ENCODE measurements at regions not wholly inside any gene's neighbourhood (a gene's known extent, or its start where the extent isn't known, plus 50 kb on each side); places are given as distances from the start of the nearest gene placed in this dataset.
A peak's percentile ranks its signal among the peaks of the same experiment; 100 is the strongest.

DNA sequence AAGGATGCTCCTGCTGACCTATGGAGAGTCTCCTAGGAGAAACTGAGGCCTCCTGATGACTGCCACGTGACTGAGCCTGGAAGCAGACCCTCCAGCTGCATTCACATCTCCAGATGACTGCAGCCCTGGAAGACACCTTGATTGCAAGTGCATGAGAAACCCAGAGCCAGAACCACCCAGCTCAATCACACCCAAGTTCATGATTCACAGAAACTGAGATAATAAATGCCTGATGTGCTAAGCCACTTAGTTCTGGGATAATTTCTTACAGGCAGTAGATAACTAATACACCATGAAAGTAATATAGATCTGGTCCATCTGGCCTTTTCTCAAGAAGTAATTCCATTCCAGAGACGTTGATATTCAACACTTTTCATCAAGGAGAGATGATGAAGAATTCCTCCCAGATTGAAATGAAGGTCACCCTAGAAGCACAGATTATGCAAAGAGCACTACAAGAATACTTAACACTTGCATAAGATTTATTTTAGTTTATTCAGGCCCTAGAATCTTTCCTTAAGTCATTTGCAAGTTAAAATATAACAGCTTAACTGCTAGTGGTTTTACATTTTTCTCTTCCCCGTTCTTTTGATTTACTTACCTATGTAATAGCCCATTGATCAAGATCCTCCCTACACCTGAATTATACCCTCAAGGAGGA lies 208.2 kb upstream of the INHBA start:
- no peak for DNase-seq

DNA sequence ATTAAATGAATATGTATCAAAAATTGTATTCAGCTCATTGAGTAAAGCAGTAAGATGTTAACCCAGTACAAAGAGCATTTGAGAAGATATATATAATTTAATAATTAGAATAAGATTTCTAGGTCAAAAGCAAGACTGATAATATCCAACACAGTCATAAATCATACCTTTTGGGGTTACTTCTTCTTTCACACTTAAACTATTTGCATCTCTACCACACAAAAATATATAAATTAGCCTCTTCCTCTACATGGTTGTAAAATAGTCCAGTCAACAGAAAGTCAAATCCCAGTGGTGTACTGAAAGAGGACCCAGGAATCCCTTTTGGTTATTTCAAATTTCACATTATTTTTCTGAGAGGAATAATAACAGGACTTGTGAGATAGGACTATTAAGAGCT lies 204.6 kb upstream of the INHBA start:
- no peak for DNase-seq

DNA sequence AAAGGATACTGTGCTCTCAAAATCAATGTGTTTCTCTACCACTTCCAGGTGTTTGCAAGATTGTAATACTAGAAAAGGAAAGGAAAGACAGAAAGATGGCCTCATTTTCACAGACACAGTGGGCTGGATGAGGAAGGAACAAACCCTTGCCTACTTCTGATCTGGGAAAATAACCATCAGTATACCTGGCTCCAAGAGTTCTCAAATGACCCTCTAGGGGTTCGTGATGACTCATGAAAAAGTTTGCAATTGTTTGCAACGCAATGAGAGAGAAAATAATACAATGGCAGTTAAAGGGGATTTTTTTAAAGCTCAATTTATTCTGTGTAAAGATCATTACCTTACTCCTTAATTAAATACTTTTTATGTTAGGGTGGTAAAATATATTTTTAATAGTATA lies 197.6 kb upstream of the INHBA start:
- DNase-seq: no peak

DNA sequence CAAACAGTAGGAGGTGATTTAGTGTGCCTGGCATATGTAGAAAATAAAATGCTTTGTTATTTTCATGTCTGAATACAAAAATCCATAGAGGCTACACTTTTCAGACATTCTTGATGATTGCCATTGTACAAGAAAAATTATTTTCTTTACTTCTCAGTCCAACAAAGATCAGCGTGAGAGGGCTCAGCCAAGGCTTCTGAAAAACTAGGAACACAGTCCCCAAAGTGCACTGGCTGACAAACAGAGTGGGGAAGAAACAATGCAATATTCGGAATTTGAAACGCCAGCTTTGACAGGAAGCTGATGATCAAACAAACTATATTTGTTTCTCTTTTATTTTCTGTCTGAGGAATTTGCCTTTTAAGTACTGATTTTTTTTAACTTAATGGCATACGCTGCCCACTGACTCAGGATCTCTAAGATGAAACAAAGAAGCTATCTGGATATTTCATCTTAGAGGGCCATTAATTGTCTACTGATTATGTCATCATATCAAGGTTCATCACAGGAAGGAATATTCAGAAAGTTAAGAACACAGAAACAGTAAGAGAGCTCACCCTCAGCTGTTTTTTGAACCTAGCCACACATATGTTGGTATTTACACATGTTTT lies 197.0 kb upstream of the INHBA start:
- no peak for DNase-seq

DNA sequence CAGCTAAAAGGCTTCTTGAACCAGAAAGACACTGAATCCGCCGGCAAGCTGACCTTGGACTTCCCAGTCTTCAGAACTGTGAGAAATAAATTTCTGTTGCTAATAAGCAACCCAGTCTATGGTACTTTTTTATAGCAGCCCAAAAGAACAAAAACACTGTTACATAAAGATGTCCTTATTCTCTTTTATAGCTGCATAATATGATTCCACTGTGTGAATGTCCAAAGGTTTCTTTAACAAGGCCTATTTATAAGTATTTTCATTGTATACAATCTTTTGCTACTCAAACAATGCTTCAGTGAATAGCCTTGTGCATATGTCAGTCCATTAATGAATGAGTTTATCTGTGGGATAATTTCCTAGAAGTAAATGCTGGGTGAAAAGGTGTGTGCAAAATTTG lies 190.8 kb upstream of the INHBA start:
- no peak for DNase-seq

DNA sequence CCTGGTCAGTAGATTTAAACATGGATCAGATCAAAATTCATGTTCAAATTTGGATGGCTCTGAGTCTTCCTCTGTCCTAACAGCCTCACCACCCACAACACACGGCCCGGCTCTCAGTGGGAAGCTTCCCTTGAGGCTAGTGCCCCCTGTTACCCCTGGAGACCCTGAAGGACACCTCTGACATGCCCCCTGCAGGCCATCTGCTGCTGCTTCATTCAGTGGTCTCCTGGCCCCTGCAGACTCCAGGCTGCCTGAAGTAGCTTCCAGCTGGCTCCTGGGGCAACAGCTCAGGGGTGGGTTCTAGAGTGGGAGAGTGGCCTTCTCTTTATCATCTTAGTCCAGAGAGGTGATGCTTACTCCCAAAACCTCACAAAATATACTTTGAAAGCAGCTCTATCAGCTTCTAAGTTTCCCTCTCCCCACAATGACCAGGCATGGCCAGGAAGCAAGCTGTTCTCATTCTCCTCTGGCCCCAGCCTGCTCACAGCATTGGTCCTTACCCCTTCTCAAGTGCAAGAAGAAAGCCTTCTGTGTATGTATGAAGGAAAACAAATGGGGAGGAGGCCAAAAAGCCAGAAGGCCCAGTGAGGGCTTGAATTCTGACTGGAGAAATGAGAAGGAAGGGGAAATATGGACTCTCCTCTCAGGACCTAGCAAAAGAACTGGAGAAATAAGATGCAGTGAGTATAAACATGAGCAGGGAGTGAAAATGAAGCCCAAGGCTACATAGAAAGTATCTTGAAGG lies 189.6 kb upstream of the INHBA start:
- DNase-seq: no peak

DNA sequence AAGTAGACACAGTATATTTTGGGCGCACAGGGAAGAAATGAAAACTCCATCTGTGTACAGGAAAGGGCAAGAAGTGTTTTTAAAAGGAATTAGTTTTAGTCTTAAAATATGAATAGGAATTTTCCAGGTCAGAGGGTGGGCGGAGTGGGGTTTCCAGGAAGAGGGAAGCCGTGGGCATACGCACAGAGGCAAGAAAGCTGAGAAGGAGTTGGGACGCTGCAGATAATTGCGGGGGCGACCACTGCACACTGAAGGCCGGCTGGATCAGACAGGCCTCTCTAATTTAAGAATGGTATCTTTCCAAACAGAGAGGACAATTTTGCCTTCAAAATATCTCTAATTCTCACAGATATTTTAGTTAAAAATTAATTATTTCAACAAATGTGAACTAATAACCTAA lies 189.1 kb upstream of the INHBA start:
- no peak for DNase-seq

DNA sequence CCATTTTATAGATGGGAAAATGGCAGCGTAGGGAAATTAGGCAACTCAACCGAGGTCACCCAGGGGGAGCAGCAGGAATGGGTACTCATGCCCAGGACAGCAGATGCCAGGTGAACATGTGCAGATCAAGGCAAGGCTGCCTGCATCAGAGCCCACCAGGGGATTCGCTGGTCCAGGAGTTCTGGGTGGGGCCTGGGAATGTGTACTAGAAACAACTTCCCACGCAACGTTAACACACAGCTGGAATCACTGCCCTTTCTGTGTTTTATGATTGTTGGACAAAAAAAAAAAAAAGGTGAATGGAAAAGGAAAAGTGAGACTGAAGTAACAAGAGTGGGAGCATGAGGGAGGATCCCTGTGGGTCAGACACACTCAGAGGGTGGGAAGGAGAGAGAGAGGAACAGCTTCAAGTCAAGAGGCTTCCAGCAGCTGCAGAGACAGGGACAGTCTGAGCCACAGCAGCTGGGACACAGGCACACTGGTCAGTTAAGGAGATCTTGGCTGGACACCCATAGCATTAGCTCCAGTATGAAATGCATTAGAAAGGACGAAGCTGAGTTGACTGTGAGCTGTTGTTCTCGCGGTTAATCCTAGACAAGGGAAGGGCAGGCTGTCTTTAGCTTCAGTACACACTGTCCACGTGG lies 187.9 kb upstream of the INHBA start:
- no peak for DNase-seq

DNA sequence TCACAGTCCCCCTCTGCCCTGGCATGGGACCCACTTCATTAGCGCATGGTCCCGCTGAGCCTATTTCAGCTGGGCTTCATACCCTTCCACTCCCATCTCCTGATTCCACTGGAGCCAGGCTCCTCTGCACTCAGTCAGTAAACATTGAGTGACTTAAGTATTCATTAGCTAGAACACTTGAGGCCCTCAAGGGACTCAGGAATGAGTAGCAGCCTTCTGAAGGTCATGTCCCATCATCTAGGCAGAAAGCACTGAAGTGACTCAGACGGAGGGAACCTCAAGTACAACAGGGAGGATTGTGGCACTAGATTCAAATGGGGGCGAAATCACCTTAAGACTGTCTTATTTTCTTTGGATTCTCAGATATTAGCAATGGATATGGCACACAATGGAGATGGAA lies 186.6 kb upstream of the INHBA start:
- DNase-seq: no peak

DNA sequence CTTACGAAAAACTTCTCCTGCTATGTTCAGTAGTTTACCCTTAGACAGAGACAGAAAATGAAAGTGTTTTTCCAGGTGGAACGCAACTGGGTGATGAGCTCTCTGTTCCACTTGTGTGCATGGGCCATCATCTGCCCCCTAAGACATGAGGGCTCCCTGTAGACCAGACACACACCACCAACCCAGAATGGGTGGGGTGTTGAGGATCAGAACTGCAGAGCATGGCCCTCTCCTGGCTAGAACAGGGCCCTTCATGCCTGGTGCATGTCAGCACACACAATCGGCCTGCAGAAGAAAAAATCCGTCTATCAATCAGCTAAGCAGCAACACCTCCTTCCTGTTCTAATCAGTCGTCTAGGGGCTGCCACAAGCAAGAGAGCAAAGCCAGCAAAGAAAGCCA lies 186.2 kb upstream of the INHBA start:
- DNase-seq: no peak

DNA sequence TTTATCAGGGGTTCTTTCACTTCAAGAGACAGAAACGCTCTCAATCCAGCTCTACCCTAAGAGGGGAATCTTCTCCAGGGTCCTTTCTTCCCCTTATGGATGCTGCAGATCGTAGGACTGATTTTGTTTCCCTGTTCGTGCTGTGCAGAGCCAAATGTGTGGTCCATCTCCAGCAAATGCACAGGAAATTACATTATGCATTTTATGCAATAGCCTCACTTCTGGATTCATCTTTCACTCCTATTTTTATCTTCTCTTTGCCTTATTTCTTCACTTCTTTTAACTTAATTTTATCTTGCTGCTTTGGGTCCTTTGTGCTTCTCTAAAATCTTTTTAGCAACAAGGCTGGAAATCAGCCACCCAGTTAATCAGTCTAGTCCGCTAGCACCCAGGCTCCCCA lies 184.5 kb upstream of the INHBA start:
- DNase-seq: no peak

DNA sequence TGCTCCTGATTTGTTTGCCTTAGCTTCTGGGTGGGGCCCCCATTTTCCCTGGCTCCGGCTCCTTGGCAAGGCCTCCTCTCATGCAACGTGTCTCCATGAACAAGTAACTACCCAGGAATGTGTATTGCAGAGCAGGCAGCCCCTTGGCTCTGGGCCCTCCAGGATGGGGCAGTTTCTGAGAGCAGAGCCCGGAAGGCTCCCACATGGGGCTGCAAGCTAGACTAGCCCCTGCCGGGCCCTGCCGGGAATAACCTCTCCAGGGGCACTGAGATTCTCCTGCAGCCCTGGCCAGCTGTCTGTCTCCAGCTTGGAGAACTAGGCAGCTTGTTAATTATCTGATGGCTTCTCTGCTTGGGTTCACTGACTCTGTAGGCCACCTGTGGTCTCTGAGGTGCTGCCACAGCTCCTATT lies 184.0 kb upstream of the INHBA start:
- DNase-seq: no peak

DNA sequence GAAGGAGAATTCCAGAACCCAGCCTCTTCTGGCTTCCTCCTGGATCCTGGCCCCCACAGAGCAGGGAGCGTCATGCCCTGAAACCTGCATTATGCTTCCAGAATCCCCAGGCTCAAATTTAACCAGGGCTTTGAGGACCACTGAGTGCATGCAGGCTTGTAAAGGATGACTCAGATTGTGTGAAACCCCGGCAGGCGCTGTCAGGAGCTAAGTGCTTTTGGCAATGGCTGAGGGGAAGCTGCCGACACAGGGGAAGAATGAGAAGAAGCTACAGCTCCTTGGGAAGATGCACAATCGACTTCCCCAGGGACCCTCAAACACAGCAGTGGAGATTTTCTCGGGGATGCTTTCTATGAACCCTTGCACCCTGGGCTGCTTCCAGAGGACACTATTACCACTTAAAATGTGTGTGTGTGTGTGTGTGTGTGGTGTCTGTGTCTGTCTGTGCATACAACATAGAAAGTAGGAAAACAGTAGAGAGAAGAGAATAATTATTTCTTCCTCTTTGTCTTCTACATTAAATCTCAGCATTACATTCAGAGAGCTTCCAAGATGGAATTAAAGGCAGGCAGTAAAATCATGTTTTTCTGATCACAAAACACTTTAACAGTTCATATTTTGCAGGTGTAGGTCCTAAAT lies 183.5 kb upstream of the INHBA start:
- DNase-seq: peak in 1 of 56 donors; percentile 13

DNA sequence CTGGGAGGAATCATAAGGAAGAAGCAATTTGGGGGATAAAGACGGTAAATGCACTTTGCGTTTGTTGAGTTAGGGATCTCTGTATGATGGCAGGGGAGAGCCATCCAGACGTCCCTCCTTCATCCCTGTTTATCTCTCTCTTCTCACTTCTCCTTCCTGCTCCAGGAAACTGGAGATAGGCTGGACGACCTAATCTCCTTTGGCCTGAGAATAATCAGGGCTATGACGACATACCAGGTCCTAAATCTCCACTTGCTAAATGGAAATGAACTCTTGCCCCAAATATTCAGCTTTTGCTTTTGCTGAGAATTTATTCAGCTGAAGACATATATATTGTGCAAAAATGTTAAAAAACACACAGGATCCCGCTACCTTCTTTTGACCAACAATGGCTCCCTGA lies 182.9 kb upstream of the INHBA start:
- no peak for DNase-seq

DNA sequence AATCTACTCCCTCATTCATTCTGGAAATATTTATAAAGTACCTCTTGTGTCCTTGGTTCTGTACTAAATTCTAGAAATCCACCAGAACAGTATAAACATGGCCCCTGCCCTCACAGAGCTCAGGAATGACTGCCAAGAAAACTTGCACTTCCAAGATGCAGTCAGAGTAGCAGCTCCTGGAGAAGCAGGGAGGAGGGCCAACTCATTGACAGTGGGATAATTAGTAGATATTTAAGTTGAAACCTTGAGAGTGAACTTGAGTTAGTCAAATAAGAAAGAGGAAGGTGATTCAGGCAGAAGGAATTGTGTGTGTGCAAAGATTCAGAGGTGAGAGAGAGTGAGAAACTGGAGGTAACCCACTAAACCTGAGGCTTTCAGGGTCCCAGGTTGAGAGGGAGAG lies 182.2 kb upstream of the INHBA start:
- no peak for DNase-seq

DNA sequence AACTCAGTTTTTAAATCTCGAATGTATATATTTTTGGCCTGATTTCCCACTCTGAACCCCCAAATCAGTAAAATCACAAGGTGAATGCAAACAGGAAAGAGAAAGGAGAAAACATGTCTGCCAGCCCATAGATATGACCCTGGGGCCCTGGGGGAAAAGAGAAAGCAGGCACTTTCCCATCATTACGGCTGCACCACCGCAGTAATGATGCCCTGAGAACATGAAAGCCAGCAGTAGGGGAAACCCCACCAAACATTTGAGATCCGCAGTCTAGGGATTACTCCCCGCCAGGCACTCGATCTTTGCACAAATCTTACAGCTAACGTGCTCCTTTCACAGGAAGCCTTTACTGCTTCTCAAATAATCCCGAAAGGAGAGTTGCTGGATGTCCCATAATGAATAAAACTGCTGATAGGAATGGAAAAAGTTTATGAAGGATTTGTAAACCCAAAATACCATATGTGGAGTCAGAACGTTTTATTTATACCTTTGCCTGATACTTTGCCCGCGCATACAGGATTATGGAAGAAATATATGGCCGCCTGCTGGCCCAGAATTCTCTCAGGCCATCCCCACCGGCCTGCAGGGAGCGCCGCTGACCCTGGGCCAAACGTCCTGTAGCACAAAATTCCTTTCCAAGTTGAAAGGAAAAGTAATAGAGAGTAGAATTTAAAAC lies 180.0 kb upstream of the INHBA start:
- DNase-seq: no peak

DNA sequence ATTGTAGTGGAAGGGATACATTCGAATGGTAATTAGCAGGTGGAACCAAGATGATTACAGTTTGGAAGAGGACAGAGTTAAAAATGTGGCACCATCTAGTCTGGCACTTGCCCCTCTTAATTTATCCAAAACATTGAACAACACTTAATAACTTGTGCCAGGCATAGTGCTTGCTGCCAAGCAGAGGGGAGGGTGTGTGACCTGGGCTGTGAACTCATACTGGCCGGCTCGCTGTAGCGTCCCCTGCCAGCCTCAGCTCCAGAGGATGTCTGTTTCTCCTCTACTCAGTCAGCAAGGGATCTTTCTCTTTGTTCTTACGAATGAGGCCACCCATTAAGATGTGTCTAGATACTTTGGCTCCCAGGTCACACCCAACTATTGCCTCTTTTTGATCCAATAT lies 179.4 kb upstream of the INHBA start:
- DNase-seq: peak in 1 of 56 donors; percentile 16

DNA sequence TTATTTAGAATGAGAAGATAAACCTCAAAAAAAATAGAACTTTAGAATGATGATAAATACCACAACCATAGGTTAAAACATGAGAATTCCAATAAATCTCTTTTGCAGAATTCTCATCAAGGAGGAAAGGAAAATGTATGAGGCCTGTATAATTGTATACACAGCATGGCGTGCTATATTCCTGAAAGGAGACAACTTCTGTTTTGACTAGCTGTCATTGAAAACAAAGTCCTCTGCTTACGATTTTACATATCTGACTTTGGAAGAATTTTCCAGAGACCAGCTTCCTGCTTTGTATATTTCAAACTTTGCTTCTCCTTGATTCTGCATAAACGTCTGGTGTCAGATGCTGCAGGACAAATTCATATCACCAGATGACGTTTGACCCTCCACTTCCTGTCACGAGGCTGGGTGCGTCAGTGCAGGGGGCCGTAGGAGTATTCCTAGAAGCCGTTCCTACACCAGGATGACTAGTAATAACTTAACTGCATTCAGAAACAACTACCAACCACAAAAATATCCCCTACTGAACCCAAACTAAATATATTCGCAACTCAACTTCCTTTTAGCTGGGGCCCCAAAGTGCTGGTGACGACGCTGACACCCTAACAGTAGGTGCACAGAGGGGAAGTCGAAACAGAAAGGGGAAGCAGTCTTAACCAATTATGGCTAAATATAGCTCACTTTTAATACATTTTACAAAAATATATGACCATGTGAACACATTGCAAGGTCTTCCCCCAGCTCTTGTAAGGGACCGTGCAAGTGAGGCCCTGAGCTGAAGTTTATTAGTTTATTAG lies 178.6 kb upstream of the INHBA start:
- peak in 7 of 56 donors; percentile 6 to 29 (median 16) for DNase-seq

DNA sequence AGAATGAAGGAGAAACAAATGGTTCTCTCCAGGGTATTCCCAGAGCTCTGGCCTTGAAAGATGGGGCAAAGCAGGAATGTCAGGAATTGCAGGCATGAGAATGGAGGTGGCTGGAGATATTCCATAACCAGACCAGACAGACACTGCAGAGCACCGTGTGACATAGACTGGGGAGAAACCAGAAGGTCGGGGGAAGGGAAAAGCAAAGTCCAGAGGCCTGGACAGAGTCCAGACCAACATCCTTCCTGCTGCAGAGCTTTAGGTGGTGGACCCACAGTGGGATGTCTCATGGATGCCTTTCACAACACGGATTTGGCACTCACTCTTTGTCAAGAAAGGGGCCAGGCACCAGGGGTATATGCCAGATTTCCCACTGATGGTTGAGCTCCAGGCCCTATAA lies 177.2 kb upstream of the INHBA start:
- peak in 2 of 56 donors; percentile 5 to 17 for DNase-seq

DNA sequence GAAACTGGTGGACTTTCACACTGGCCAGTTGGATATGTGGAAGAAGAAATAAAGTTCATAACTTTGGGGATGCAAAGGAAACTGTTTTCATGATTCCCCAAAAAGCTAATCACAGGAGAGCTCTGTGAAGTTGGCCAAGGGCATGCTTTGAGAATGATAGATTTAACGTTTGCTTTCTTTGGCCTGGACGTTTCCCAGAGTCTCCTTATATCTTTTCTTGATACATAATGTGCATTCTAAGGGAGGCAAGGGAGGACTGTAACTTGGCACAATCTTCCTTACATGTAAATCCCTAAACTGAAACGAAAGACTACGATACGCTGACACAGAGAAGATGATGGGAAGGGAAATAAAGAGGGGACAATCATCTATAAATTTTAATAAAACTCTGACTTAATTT lies 176.5 kb upstream of the INHBA start:
- no peak for DNase-seq
